HCT116 (cell line): ENCODE measurements at regions not wholly inside any gene's neighbourhood (a gene's known extent, or its start where the extent isn't known, plus 50 kb on each side); places are given as distances from the start of the nearest gene placed in this dataset.

ENCODE experiments used
- ATAC-seq: fragments of 200-7000 bp; cut with Tn5 transposase; 2 replicates; pipeline ENCODE4 v1.9.1; 2020; ENCODE audit warnings: mild to moderate bottlenecking, moderate library complexity
- BruUV-seq: library from RNA; stranded (reverse); fragments of 400-500 nt; replicated peaks from 2 replicates; lab custom pipeline; 2021; lab: Mats Ljungman, UMichigan
- CTCF ChIA-PET: fragments of 300-600 bp; sonication (Branson Sonifier 250); formaldehyde crosslinking; loops from one replicate; lab custom pipeline; 2021; ENCODE audit warnings: antibody characterized with exemption; lab: Charles Lee
- POLR2A ChIA-PET: fragments of 300-600, 350-600 bp; sonication (Branson Sonifier 250); formaldehyde crosslinking; loops from one replicate; lab custom pipeline; 2021; ENCODE audit warnings: antibody characterized with exemption; lab: Charles Lee
- RAD21 ChIA-PET, 2 experiments: fragments of 300-600 bp; sonication (Branson Sonifier 250); formaldehyde crosslinking; loops; one replicate each; lab custom pipeline; 2023; ENCODE audit warnings: low total read pairs in 2 of 2; ENCODE audit not compliant: uncharacterized antibody in 2 of 2, unreplicated experiment in 2 of 2, low non-redundant PET in 1 of 2; lab: Charles Lee
- DNase-seq: peaks from one replicate; pipeline ENCODE4 v3.0.0-alpha.2; 2010; ENCODE audit warnings: low read depth, low spot score
- H2AFZ ChIP-seq: fragments of 200-600 bp; shearing (Covaris generic), sonication (generic); 2 replicates; pipeline ENCODE4 v1.6.1; 2017; ENCODE audit warnings: low read depth, mixed run types, mixed read lengths, antibody characterized with exemption, low read length; ENCODE audit not compliant: poor library complexity, severe bottlenecking
- H3K27ac ChIP-seq: 2 replicates; pipeline ENCODE4 v1.5.1; 2012; ENCODE audit warnings: low read depth, low read length
- H3K27me3 ChIP-seq: fragments of 200-600 bp; sonication (generic); 2 replicates; pipeline ENCODE4 v1.6.1; 2016; ENCODE audit warnings: mixed run types, low read length, mixed read lengths; ENCODE audit not compliant: insufficient read depth
- H3K36me3 ChIP-seq, 2 experiments: fragments of 200-500 bp in 1 of 2; fragments of 200-600 bp in 1 of 2; sonication (Bioruptor generic) in 1 of 2; sonication (generic) in 1 of 2; 2 replicates each; pipeline versions ENCODE4 v1.5.1 to v1.6.1; 2014 to 2016; ENCODE audit warnings: low read length in 2 of 2, inconsistent platforms in 1 of 2, mixed read lengths in 1 of 2, mixed run types in 1 of 2; ENCODE audit not compliant: insufficient read depth in 2 of 2, control insufficient read depth in 1 of 2
- H3K4me1 ChIP-seq, 2 experiments: fragments of 200-600 bp in 1 of 2; sonication (generic) in 1 of 2; 2 replicates each; pipeline versions ENCODE4 v1.5.1 to v1.6.1; 2012 to 2017; ENCODE audit warnings: low read length in 2 of 2, inconsistent platforms in 1 of 2, mild to moderate bottlenecking in 1 of 2, mixed read lengths in 1 of 2, mixed run types in 1 of 2, moderate library complexity in 1 of 2; ENCODE audit not compliant: insufficient read depth in 2 of 2, control insufficient read depth in 1 of 2
- H3K4me2 ChIP-seq: fragments of 200-600 bp; sonication (generic); 2 replicates; pipeline ENCODE4 v1.6.1; 2017; ENCODE audit warnings: mixed run types, low read length, mixed read lengths
- H3K4me3 ChIP-seq, 2 experiments: fragments of 200-600 bp in 1 of 2; sonication (generic) in 1 of 2; replicated peaks in 1 of 2; 2 replicates each; pipeline ENCODE4 v1.5.1; 2011 to 2016; ENCODE audit warnings: low read length in 2 of 2, control low read depth in 1 of 2, low read depth in 1 of 2, mild to moderate bottlenecking in 1 of 2, mixed read lengths in 1 of 2, mixed run types in 1 of 2
- H3K79me2 ChIP-seq: fragments of 200-600 bp; sonication (generic); 2 replicates; pipeline ENCODE4 v1.6.1; 2017; ENCODE audit warnings: mild to moderate bottlenecking, mixed run types, low read length, moderate library complexity, mixed read lengths; ENCODE audit not compliant: insufficient read depth
- H3K9ac ChIP-seq: fragments of 200-600 bp; sonication (generic); 2 replicates; pipeline ENCODE4 v1.6.1; 2016; ENCODE audit warnings: low read length, mixed read lengths
- H3K9me2 ChIP-seq: fragments of 200-600 bp; sonication (generic), shearing (Covaris generic); 2 replicates; pipeline ENCODE4 v1.6.1; 2017; ENCODE audit warnings: mixed run types, mild to moderate bottlenecking, moderate library complexity; ENCODE audit not compliant: insufficient read depth
- H3K9me3 ChIP-seq, 2 experiments: fragments of 200-500 bp in 1 of 2; fragments of 200-600 bp in 1 of 2; sonication (Bioruptor generic) in 1 of 2; sonication (generic) in 1 of 2; 2 replicates each; pipeline ENCODE4 v1.6.1; 2014 to 2017; ENCODE audit warnings: low read length in 2 of 2, mixed read lengths in 2 of 2, inconsistent platforms in 1 of 2, low read depth in 1 of 2, mild to moderate bottlenecking in 1 of 2, mixed run types in 1 of 2, moderate library complexity in 1 of 2; ENCODE audit not compliant: control insufficient read depth in 1 of 2, insufficient read depth in 1 of 2
- H4K20me1 ChIP-seq: fragments of 200-600 bp; sonication (generic), shearing (Covaris generic); 2 replicates; pipeline ENCODE4 v1.6.1; 2017; ENCODE audit warnings: mixed run types, mild to moderate bottlenecking, moderate library complexity; ENCODE audit not compliant: insufficient read depth
- ATF3 ChIP-seq: IDR thresholded peaks from 2 replicates; pipeline ENCODE4 v1.6.1; 2012
- CEBPB ChIP-seq: IDR thresholded peaks from 2 replicates; pipeline ENCODE4 v1.6.1; 2012; ENCODE audit warnings: low read depth
- EGR1 ChIP-seq: IDR thresholded peaks from 2 replicates; pipeline ENCODE4 v1.6.1; 2012; ENCODE audit warnings: low read depth
- ELF1 ChIP-seq: IDR thresholded peaks from 2 replicates; pipeline ENCODE4 v1.6.1; 2012; ENCODE audit warnings: low read depth, borderline replicate concordance
- JUND ChIP-seq: IDR thresholded peaks from 2 replicates; pipeline ENCODE4 v1.6.1; 2012
- REST ChIP-seq: IDR thresholded peaks from 2 replicates; pipeline ENCODE4 v1.6.1; 2012; ENCODE audit warnings: low read depth
- SIN3A ChIP-seq: IDR thresholded peaks from 2 replicates; pipeline ENCODE4 v1.6.1; 2012; ENCODE audit warnings: low read depth
- TCF7L2 ChIP-seq: IDR thresholded peaks from 2 replicates; pipeline ENCODE4 v1.7.0; 2011; ENCODE audit warnings: borderline replicate concordance, inconsistent platforms; ENCODE audit not compliant: insufficient read depth, insufficient read length; ENCODE audit errors: extremely low read depth
- YY1 ChIP-seq: IDR thresholded peaks from 2 replicates; pipeline ENCODE4 v1.6.1; 2011; ENCODE audit warnings: low read length, low read depth, moderate library complexity, mild to moderate bottlenecking; ENCODE audit not compliant: insufficient replicate concordance; ENCODE audit errors: extremely low read depth
- ZFX ChIP-seq: fragments of 450-650 bp; IDR thresholded peaks from 2 replicates; pipeline ENCODE4 v1.6.1; 2017
- ZNF274 ChIP-seq: fragments of 200-500 bp; sonication (Bioruptor generic); IDR thresholded peaks from 2 replicates; pipeline ENCODE4 v1.6.1; 2014; ENCODE audit warnings: mild to moderate bottlenecking, low read depth, low read length, inconsistent platforms
- intact Hi-C: fragments of 100-400 bp; cut with micrococcal nuclease; formaldehyde crosslinking; loops from 2 replicates; pipeline ENCODE4 v1.10.0; 2022

GRCh38 chr21:17428484-17428869 is 84.4 kb upstream of the CXADR start:
- no peaks in the 10 kb centered on the region for H3K36me3 ChIP-seq
- H3K27ac ChIP-seq: no peak overlapping the region
- H3K4me3 ChIP-seq: no peak overlapping the region
- ATAC-seq: no peak
- H3K9ac ChIP-seq: no peak overlapping the region
- CTCF ChIA-PET: no interaction called here
- no peaks in the 10 kb centered on the region for H3K9me3 ChIP-seq
- RAD21 ChIA-PET: no interaction called here
- no peaks in the 10 kb centered on the region for H4K20me1 ChIP-seq
- DNase-seq: no peak
- no peaks in the 10 kb centered on the region for H3K4me1 ChIP-seq
- H3K79me2 ChIP-seq: no peaks in the 10 kb centered on the region
- no peaks in the 10 kb centered on the region for H3K27me3 ChIP-seq
- TF ChIP-seq EGR1 (no peak), ATF3 (no peak)
- no TSS peak for BruUV-seq
- no peaks in the 10 kb centered on the region for H3K9me2 ChIP-seq
- no peak overlapping the region for H2AFZ ChIP-seq
- H3K4me2 ChIP-seq: no peak overlapping the region
- intact Hi-C loops: no loop called here
- POLR2A ChIA-PET: no interaction called here

GRCh38 chr21:17428980-17429379 is 83.9 kb upstream of the CXADR start:
- RAD21 ChIA-PET: no interaction called here
- POLR2A ChIA-PET: no interaction called here
- no peaks in the 10 kb centered on the region for H3K9me3 ChIP-seq
- no peaks in the 10 kb centered on the region for H3K9me2 ChIP-seq
- no peak overlapping the region for H3K4me3 ChIP-seq
- H3K4me2 ChIP-seq: no peak overlapping the region
- no TSS peak for BruUV-seq
- H3K36me3 ChIP-seq: no peaks in the 10 kb centered on the region
- H2AFZ ChIP-seq: no peak overlapping the region
- H3K27ac ChIP-seq: no peak overlapping the region
- H3K27me3 ChIP-seq: no peaks in the 10 kb centered on the region
- TF ChIP-seq SIN3A (no peak), ZNF274 (no peak), TCF7L2 (no peak), EGR1 (no peak), JUND (no peak), REST (no peak), CEBPB (no peak), ZFX (no peak), ELF1 (no peak), YY1 (no peak)
- DNase-seq: no peak
- H3K4me1 ChIP-seq: no peaks in the 10 kb centered on the region
- no peaks in the 10 kb centered on the region for H3K79me2 ChIP-seq
- no peak for ATAC-seq
- no peaks in the 10 kb centered on the region for H4K20me1 ChIP-seq
- intact Hi-C loops: no loop called here
- H3K9ac ChIP-seq: no peak overlapping the region
- CTCF ChIA-PET: interaction anchor here (0.6 kb wide), 1 partner anchor 42 kb away, joined by 3 read pairs; no protein-coding TSS in a partner anchor
